ENCODE measurements at regions not wholly inside any gene's neighbourhood (a gene's known extent, or its start where the extent isn't known, plus 50 kb on each side); places are given as distances from the start of the nearest gene placed in this dataset.

GRCh38 chr3:28080716-28081115 lies 160.7 kb upstream of the CMC1 start:
- CTCF ChIA-PET (ENCODE audit: unreplicated experiment), result no interaction called here
- Histone ChIP-seq H3K27ac (ENCODE audit: low read depth, low read length, poor library complexity, severe bottlenecking) (no peak overlapping the region), H2AFZ (ENCODE audit: low read length) (no peak overlapping the region), H3K4me3 (ENCODE audit: low read depth, low read length, poor library complexity, severe bottlenecking) (no peak overlapping the region), H3K79me2 (ENCODE audit: insufficient read depth, low read depth, low read length) (no peaks in the 10 kb centered on the region), H3K36me3 (ENCODE audit: insufficient read depth, low read length) (no peaks in the 10 kb centered on the region), H4K20me1 (ENCODE audit: insufficient read depth, low read length) (no peaks in the 10 kb centered on the region), H3K4me2 (ENCODE audit: low read length) (no peak overlapping the region), H3K9me2 (ENCODE audit: insufficient read depth, low read length) (no peaks in the 10 kb centered on the region), H3K4me1 (ENCODE audit: insufficient read depth, low read length, poor library complexity, severe bottlenecking) (no peaks in the 10 kb centered on the region), H3K9me3 (ENCODE audit: low read length) (no peaks in the 10 kb centered on the region)
- DNase-seq (ENCODE audit: low spot score), result no peak
- BruUV-seq (replicated peaks), result no TSS peak
- POLR2A ChIA-PET, result interaction anchor here (0.8 kb wide), 1 partner anchor 12 kb away, joined by 4 read pairs; no protein-coding TSS in a partner anchor
- TF ChIP-seq EZH2phosphoT487 (IDR thresholded peaks at IDR 0.05; ENCODE audit: borderline replicate concordance, low read depth, low read length), result no peak
- TF ChIP-seq CTCF (conservative IDR thresholded peaks at IDR 0.05; ENCODE audit: low read length), result no peak
- intact Hi-C loops (cut with micrococcal nuclease; ENCODE audit: unreplicated experiment), result no loop called here

DNA sequence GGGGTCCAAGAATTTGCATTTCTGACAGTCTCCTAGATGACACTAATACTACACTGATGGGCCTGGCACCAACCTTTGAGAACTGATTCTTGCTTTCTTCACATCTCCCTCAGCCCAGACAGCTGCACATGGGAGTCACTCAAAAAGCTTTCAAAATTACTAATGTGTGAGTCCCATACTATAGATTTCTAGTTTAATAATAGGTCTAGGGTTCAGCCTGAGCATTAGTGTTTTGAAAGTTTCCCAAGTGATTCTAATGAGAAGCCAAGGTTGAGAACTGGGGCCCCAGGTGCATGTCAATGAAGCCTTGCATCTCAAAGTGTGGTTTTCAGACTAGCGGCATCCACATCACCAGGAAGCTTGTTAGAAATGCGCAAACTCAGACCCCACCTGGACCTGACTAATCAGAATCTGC lies 159.9 kb upstream of the CMC1 start:
- Histone ChIP-seq H3K4me3 (ENCODE audit: low read depth, low read length, poor library complexity, severe bottlenecking) (no peak overlapping the region), H4K20me1 (ENCODE audit: insufficient read depth, low read length) (no peaks in the 10 kb centered on the region), H3K4me1 (ENCODE audit: insufficient read depth, low read length, poor library complexity, severe bottlenecking) (no peaks in the 10 kb centered on the region), H3K9me2 (ENCODE audit: insufficient read depth, low read length) (no peaks in the 10 kb centered on the region), H3K9me3 (ENCODE audit: low read length) (no peaks in the 10 kb centered on the region), H3K79me2 (ENCODE audit: insufficient read depth, low read depth, low read length) (no peaks in the 10 kb centered on the region), H3K36me3 (ENCODE audit: insufficient read depth, low read length) (no peaks in the 10 kb centered on the region), H2AFZ (ENCODE audit: low read length) (no peak overlapping the region), H3K4me2 (ENCODE audit: low read length) (no peak overlapping the region), H3K27ac (ENCODE audit: low read depth, low read length, poor library complexity, severe bottlenecking) (no peak overlapping the region)
- ChIA-PET POLR2A (interaction anchor here (1.1 kb wide), 1 partner anchor 15 kb away, joined by 3 read pairs; no protein-coding TSS in a partner anchor), CTCF (ENCODE audit: unreplicated experiment) (no interaction called here)
- no TSS peak for BruUV-seq (replicated peaks)
- no peak for DNase-seq (ENCODE audit: low spot score)
- intact Hi-C loops (cut with micrococcal nuclease; ENCODE audit: unreplicated experiment), result no loop called here
- TF ChIP-seq CTCF (conservative IDR thresholded peaks at IDR 0.05; ENCODE audit: low read length), result no peak
- TF ChIP-seq EZH2phosphoT487 (IDR thresholded peaks at IDR 0.05; ENCODE audit: borderline replicate concordance, low read depth, low read length), result no peak

GRCh38 chr3:28087591-28087990 lies 153.8 kb upstream of the CMC1 start:
- H4K20me1 ChIP-seq (ENCODE audit: insufficient read depth, low read length), result no peaks in the 10 kb centered on the region
- POLR2A ChIA-PET, result no interaction called here
- no peak overlapping the region for H3K27ac ChIP-seq (ENCODE audit: low read depth, low read length, poor library complexity, severe bottlenecking)
- no peak overlapping the region for H2AFZ ChIP-seq (ENCODE audit: low read length)
- no peaks in the 10 kb centered on the region for H3K4me1 ChIP-seq (ENCODE audit: insufficient read depth, low read length, poor library complexity, severe bottlenecking)
- H3K9me3 ChIP-seq (ENCODE audit: low read length), result no peaks in the 10 kb centered on the region
- TF ChIP-seq CTCF (conservative IDR thresholded peaks at IDR 0.05; ENCODE audit: low read length) (no peak), EZH2phosphoT487 (IDR thresholded peaks at IDR 0.05; ENCODE audit: borderline replicate concordance, low read depth, low read length) (no peak)
- intact Hi-C loops (cut with micrococcal nuclease; ENCODE audit: unreplicated experiment), result no loop called here
- no peak overlapping the region for H3K4me3 ChIP-seq (ENCODE audit: low read depth, low read length, poor library complexity, severe bottlenecking)
- CTCF ChIA-PET (ENCODE audit: unreplicated experiment), result no interaction called here
- BruUV-seq (replicated peaks), result no TSS peak
- H3K9me2 ChIP-seq (ENCODE audit: insufficient read depth, low read length), result no peaks in the 10 kb centered on the region
- no peak for DNase-seq (ENCODE audit: low spot score)
- no peak overlapping the region for H3K4me2 ChIP-seq (ENCODE audit: low read length)
- H3K79me2 ChIP-seq (ENCODE audit: insufficient read depth, low read depth, low read length), result no peaks in the 10 kb centered on the region
- no peaks in the 10 kb centered on the region for H3K36me3 ChIP-seq (ENCODE audit: insufficient read depth, low read length)
